B cell (primary cell): ENCODE measurements at regions not wholly inside any gene's neighbourhood (a gene's known extent, or its start where the extent isn't known, plus 50 kb on each side); places are given as distances from the start of the nearest gene placed in this dataset.
A peak's percentile ranks its signal among the peaks of the same experiment; 100 is the strongest.

Source experiments
- ATAC-seq: fragments of 200-7000 bp; cut with Tn5 transposase; one replicate; pipeline ENCODE4 v1.10.0; 2021; ENCODE audit warnings: low read depth, mild to moderate bottlenecking, moderate number of reproducible peaks, moderate library complexity
- CTCF ChIA-PET: fragments of 350-600 bp; sonication (Branson Sonifier 250); formaldehyde crosslinking; loops from one replicate; lab custom pipeline; 2021; ENCODE audit warnings: antibody characterized with exemption, inconsistent platforms; lab: Charles Lee
- POLR2A ChIA-PET: fragments of 350-600 bp; sonication (Branson Sonifier 250); formaldehyde crosslinking; loops from one replicate; lab custom pipeline; 2021; ENCODE audit warnings: antibody characterized with exemption; lab: Charles Lee
- DNase-seq: peaks from one replicate; pipeline ENCODE4 v3.0.0; 2013
- H2AFZ ChIP-seq: 2 replicates; pipeline ENCODE4 v1.6.1; 2012; ENCODE audit warnings: mild to moderate bottlenecking, low read depth, low read length; ENCODE audit not compliant: insufficient read depth, poor library complexity, severe bottlenecking
- H3K27ac ChIP-seq, 2 donors: 1 replicate in 1 of 2; 2 replicates in 1 of 2; pipeline ENCODE4 v1.5.1; 2012 to 2013; ENCODE audit warnings: low read length in 2 of 2, mild to moderate bottlenecking in 2 of 2, moderate library complexity in 1 of 2
- H3K27me3 ChIP-seq, 4 experiments: fragments of 200-600 bp in 1 of 4; sonication (generic) in 1 of 4; replicated peaks in 1 of 4; 1 replicate in 2 of 4; 2 replicates in 2 of 4; pipeline versions ENCODE4 v1.6.1 to v1.7.0; 2013 to 2016; ENCODE audit warnings: low read length in 3 of 4, mild to moderate bottlenecking in 2 of 4, mixed read lengths in 1 of 4, moderate library complexity in 1 of 4; ENCODE audit not compliant: insufficient read depth in 4 of 4, control insufficient read depth in 3 of 4; ENCODE audit errors: control extremely low read depth in 1 of 4
- H3K36me3 ChIP-seq, 2 experiments: replicated peaks in 1 of 2; 1 replicate in 1 of 2; 2 replicates in 1 of 2; pipeline versions ENCODE4 v1.6.1 to v1.7.1; 2013; ENCODE audit warnings: low read length in 1 of 2; ENCODE audit not compliant: insufficient read depth in 2 of 2, control insufficient read depth in 1 of 2; ENCODE audit errors: control extremely low read depth in 1 of 2, extremely low read depth in 1 of 2
- H3K4me1 ChIP-seq, 2 donors: fragments of 200-600 bp in 1 of 2; sonication (generic) in 1 of 2; 1 replicate in 1 of 2; 2 replicates in 1 of 2; pipeline versions ENCODE4 v1.5.1 to v1.6.1; 2013 to 2017; ENCODE audit warnings: low read length in 2 of 2; ENCODE audit not compliant: control insufficient read depth in 2 of 2, insufficient read depth in 2 of 2
- H3K4me2 ChIP-seq: replicated peaks from 2 replicates; pipeline ENCODE3; 2012; ENCODE audit warnings: mild to moderate bottlenecking, low read depth, low read length; ENCODE audit not compliant: poor library complexity, severe bottlenecking
- H3K4me3 ChIP-seq, 5 experiments: fragments of 200-600 bp in 1 of 5; sonication (generic) in 1 of 5; 1 replicate in 3 of 5; 2 replicates in 2 of 5; pipeline versions ENCODE4 v1.5.1 to v1.7.0; 2011 to 2016; ENCODE audit warnings: low read length in 4 of 5, mild to moderate bottlenecking in 4 of 5, low read depth in 2 of 5, control low read depth in 1 of 5, moderate library complexity in 1 of 5; ENCODE audit not compliant: insufficient read depth in 1 of 5; ENCODE audit errors: control extremely low read depth in 1 of 5, extremely low read depth in 1 of 5
- H3K79me2 ChIP-seq: fragments of 200-600 bp; sonication (generic); one replicate; pipeline ENCODE4 v1.6.0; 2016; ENCODE audit warnings: low read length; ENCODE audit not compliant: control insufficient read depth, insufficient read depth
- H3K9ac ChIP-seq: fragments of 200-600 bp; sonication (generic); 2 replicates; pipeline ENCODE4 v1.6.1; 2017; ENCODE audit warnings: mild to moderate bottlenecking, low read length, moderate library complexity
- H3K9me3 ChIP-seq, 3 donors: one replicate each; pipeline versions ENCODE4 v1.6.1 to v1.7.1; 2013; ENCODE audit warnings: low read length in 2 of 3; ENCODE audit not compliant: control insufficient read depth in 2 of 3, insufficient read depth in 1 of 3; ENCODE audit errors: control extremely low read depth in 1 of 3
- H4K20me1 ChIP-seq: 2 replicates; pipeline ENCODE4 v1.6.0; 2012; ENCODE audit warnings: mild to moderate bottlenecking, low read length; ENCODE audit not compliant: insufficient read depth, control insufficient read depth, poor library complexity, severe bottlenecking
- H3K27ac Mint-ChIP-seq: one replicate; pipeline ENCODE4 v1.8.0; 2021; ENCODE audit warnings: mixed read lengths
- H3K27me3 Mint-ChIP-seq: one replicate; pipeline ENCODE4 v1.8.0; 2021; ENCODE audit warnings: mixed read lengths
- H3K4me1 Mint-ChIP-seq: one replicate; pipeline ENCODE4 v1.8.0; 2021; ENCODE audit warnings: mixed read lengths
- H3K4me3 Mint-ChIP-seq: one replicate; pipeline ENCODE4 v1.8.0; 2021; ENCODE audit warnings: mixed read lengths
- H3K9me3 Mint-ChIP-seq: one replicate; pipeline ENCODE4 v1.8.0; 2022; ENCODE audit warnings: mixed read lengths; ENCODE audit not compliant: insufficient read depth
- CTCF ChIP-seq: fragments of 200-600 bp; IDR thresholded peaks from one replicate; pipeline ENCODE4 v1.8.0; 2022; ENCODE audit warnings: antibody characterized with exemption, mild to moderate bottlenecking
- EZH2 ChIP-seq: IDR thresholded peaks from 2 replicates; pipeline ENCODE4 v1.6.1; 2012; ENCODE audit warnings: borderline replicate concordance, low read depth, mild to moderate bottlenecking, moderate library complexity, low read length; ENCODE audit not compliant: insufficient read depth, poor library complexity, severe bottlenecking
- WGBS: methylation state at CpG from one replicate; pipeline ENCODE4 v1.1.5; 2013; ENCODE audit warnings: missing lambda C conversion rate; ENCODE audit not compliant: insufficient coverage; 5-methylcytosine and 5-hydroxymethylcytosine counted together
- intact Hi-C: fragments of 100-400 bp; cut with micrococcal nuclease; formaldehyde crosslinking; loops from one replicate; pipeline ENCODE4 v1.10.0; 2022

GRCh38 chr5:61768692-61769281, 436.7 kb downstream of the ZSWIM6 start:
- Histone ChIP-seq H3K36me3 (no peaks in the 10 kb centered on the region), H3K9ac (no peak overlapping the region), H3K27me3 (no peaks in the 10 kb centered on the region), H3K4me3 (no peak overlapping the region), H3K79me2 (no peaks in the 10 kb centered on the region), H3K4me1 (no peaks in the 10 kb centered on the region), H4K20me1 (no peaks in the 10 kb centered on the region), H2AFZ (no peak overlapping the region), H3K9me3 (no peaks in the 10 kb centered on the region), H3K4me2 (no peak overlapping the region), H3K27ac (no peak overlapping the region)
- Mint-ChIP-seq H3K4me1 (no peaks in the 10 kb centered on the region), H3K27me3 (peaks cover 18% of the 10 kb centered on the region), H3K4me3 (no peak overlapping the region), H3K9me3 (no peaks in the 10 kb centered on the region), H3K27ac (no peak overlapping the region)
- intact Hi-C loops: no loop called here
- ChIA-PET POLR2A (no interaction called here), CTCF (no interaction called here)
- DNase-seq: no peak
- WGBS: 77% methylated on average over 3 of the region's 5 CpGs
- ATAC-seq: no peak
- TF ChIP-seq EZH2: no peak
- TF ChIP-seq CTCF: peak; percentile 29

- 88% methylated on average over 6 of the region's 10 CpGs for WGBS
- no peak overlapping the region for H3K4me3 ChIP-seq
- DNase-seq (no peak), ATAC-seq (no peak)
- Mint-ChIP-seq H3K9me3 (no peaks in the 10 kb centered on the region), H3K27me3 (peaks cover 20% of the 10 kb centered on the region), H3K4me3 (no peak overlapping the region), H3K27ac (no peak overlapping the region), H3K4me1 (no peaks in the 10 kb centered on the region)
- TF ChIP-seq EZH2 (no peak), CTCF (no peak)
- H3K27ac ChIP-seq: no peak overlapping the region
- intact Hi-C loops: no loop called here
- no peak overlapping the region for H3K9ac ChIP-seq
- no peaks in the 10 kb centered on the region for H3K79me2 ChIP-seq
- ChIA-PET POLR2A (no interaction called here), CTCF (no interaction called here)
- H4K20me1 ChIP-seq: no peaks in the 10 kb centered on the region
- H3K4me1 ChIP-seq: no peaks in the 10 kb centered on the region
- no peaks in the 10 kb centered on the region for H3K36me3 ChIP-seq
- no peaks in the 10 kb centered on the region for H3K9me3 ChIP-seq
- H2AFZ ChIP-seq: no peak overlapping the region
- H3K4me2 ChIP-seq: no peak overlapping the region
- H3K27me3 ChIP-seq: peaks cover 0 to 5% (median 1%) of the 10 kb centered on the region in 4 experiments
Measured at GRCh38 chr5:61771062-61771461, 439.0 kb downstream of the ZSWIM6 start.
